Naive B cell (primary cell): ENCODE measurements at regions not wholly inside any gene's neighbourhood (a gene's known extent, or its start where the extent isn't known, plus 50 kb on each side); places are given as distances from the start of the nearest gene placed in this dataset.
"Not testable (repeated sequence)": the region's sequence is repeated elsewhere in the genome, so short reads cannot be mapped to it uniquely, and the experiment has no call there.

Experiments
- ATAC-seq, 2 donors: fragments of 150-1000 bp; cut with Tn5 transposase; 2 replicates each; pipeline ENCODE4 v1.10.0; 2021; ENCODE audit warnings: low read depth in 2 of 2, mild to moderate bottlenecking in 2 of 2, moderate library complexity in 2 of 2
- DNase-seq: peaks from one replicate; pipeline ENCODE4 v3.0.0; 2022
- H3K27ac Mint-ChIP-seq, 6 donors: one replicate each; pipeline ENCODE4 v1.8.0; 2020 to 2022; ENCODE audit warnings: mild to moderate bottlenecking in 6 of 6, mixed read lengths in 6 of 6, moderate library complexity in 5 of 6, inconsistent platforms in 2 of 6
- H3K27me3 Mint-ChIP-seq, 3 donors: one replicate each; pipeline ENCODE4 v1.8.0; 2021 to 2022; ENCODE audit warnings: mixed read lengths in 3 of 3, mild to moderate bottlenecking in 1 of 3
- H3K36me3 Mint-ChIP-seq, 2 donors: one replicate each; pipeline ENCODE4 v1.8.0; 2020 to 2022; ENCODE audit warnings: mixed read lengths in 2 of 2, inconsistent platforms in 1 of 2, mild to moderate bottlenecking in 1 of 2
- H3K4me1 Mint-ChIP-seq, 3 donors: one replicate each; pipeline ENCODE4 v1.8.0; 2020 to 2022; ENCODE audit warnings: mixed read lengths in 3 of 3, inconsistent platforms in 1 of 3, mild to moderate bottlenecking in 1 of 3, moderate library complexity in 1 of 3
- H3K4me3 Mint-ChIP-seq, 8 donors: one replicate each; pipeline ENCODE4 v1.8.0; 2020 to 2022; ENCODE audit warnings: mild to moderate bottlenecking in 8 of 8, mixed read lengths in 8 of 8, moderate library complexity in 8 of 8, inconsistent platforms in 2 of 8
- H3K9me3 Mint-ChIP-seq, 7 donors: one replicate each; pipeline ENCODE4 v1.8.0; 2020 to 2022; ENCODE audit warnings: mixed read lengths in 7 of 7, mild to moderate bottlenecking in 5 of 7, inconsistent platforms in 2 of 7, moderate library complexity in 1 of 7

DNA sequence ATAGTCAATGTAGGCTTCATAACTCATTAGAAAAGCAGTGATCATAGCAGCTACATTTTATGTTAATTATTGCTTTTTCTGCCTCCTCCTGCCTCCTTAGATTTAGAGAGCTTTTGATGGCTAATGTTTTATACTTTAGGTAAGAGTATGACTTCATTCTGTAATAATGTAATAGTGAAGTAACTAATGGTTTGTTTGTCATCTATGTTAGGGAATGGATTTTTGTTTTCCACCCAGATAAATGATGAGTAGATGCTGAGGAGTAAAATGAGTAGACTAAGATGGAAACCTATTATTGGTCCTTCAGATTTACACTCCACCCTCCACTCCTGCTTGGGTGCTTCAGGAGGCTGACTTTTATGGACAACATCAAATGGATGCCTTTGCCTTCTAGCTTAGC lies 170.6 kb downstream of the CTH start:
- H3K4me3 Mint-ChIP-seq: no peak overlapping the region

DNA sequence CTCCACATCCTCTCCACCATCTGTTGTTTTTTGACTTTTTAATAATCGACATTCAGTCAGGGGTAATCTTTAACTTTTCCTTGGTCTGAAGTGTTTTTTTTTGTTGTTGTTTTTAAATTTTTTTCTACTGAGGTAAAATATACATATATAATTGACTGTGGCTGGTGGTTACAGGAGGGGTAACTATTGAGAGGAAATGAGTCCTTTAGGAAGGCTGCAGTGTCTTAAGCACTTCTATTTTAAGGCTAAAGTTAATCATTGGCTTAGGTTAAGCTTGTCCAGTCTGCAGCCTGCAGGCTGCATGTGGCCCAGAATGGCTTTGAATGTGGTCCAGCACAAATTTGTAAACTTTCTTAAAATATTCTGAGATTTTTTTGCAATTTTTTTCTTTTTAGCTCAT lies 172.5 kb downstream of the CTH start:
- ATAC-seq (no peak), DNase-seq (no peak)
- H3K27me3 Mint-ChIP-seq: peaks cover 0 to 5% (median 0%) of the 10 kb centered on the region in 3 donors
- H3K36me3 Mint-ChIP-seq: no peaks in the 10 kb centered on the region
- H3K27ac Mint-ChIP-seq: no peak overlapping the region
- peaks cover 0 to 6% (median 0%) of the 10 kb centered on the region in 7 donors for H3K9me3 Mint-ChIP-seq
- no peaks in the 10 kb centered on the region for H3K4me1 Mint-ChIP-seq
- H3K4me3 Mint-ChIP-seq: no peak overlapping the region

More for the DNA sequence above, 170.6 kb downstream of the CTH start:
- no peaks in the 10 kb centered on the region for H3K36me3 Mint-ChIP-seq
- H3K27ac Mint-ChIP-seq: no peak overlapping the region
- DNase-seq (no peak), ATAC-seq (no peak)
- H3K9me3 Mint-ChIP-seq: peaks cover 0 to 6% (median 0%) of the 10 kb centered on the region in 7 donors
- H3K4me1 Mint-ChIP-seq: no peaks in the 10 kb centered on the region
- peaks cover 0 to 8% (median 0%) of the 10 kb centered on the region in 3 donors for H3K27me3 Mint-ChIP-seq

DNA sequence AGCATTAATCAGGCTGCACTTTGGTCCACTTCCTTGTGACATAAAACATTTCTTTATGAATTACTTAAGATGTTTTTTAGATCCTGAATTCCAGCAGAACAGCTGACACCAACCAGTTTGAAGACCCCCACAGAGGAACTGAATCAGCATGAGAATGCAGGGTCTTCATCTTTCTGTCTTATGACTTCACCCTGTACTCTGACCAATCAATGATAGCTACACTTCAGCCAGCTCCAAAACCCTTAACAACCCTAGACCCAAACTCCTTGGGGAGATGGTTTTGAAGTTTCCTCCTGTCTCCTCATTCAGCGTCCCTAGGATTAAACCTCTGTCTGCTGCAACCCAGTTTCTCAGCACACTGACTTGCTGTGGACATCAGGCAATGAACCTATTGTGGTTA lies 175.0 kb downstream of the CTH start:
- Mint-ChIP-seq H3K4me3 (no peak overlapping the region), H3K9me3 (peaks cover 0 to 6% (median 0%) of the 10 kb centered on the region in 7 donors), H3K27me3 (peaks cover 0 to 8% (median 0%) of the 10 kb centered on the region in 3 donors), H3K27ac (no peak overlapping the region), H3K4me1 (no peaks in the 10 kb centered on the region), H3K36me3 (no peaks in the 10 kb centered on the region)
- no peak for ATAC-seq
- DNase-seq: no peak

DNA sequence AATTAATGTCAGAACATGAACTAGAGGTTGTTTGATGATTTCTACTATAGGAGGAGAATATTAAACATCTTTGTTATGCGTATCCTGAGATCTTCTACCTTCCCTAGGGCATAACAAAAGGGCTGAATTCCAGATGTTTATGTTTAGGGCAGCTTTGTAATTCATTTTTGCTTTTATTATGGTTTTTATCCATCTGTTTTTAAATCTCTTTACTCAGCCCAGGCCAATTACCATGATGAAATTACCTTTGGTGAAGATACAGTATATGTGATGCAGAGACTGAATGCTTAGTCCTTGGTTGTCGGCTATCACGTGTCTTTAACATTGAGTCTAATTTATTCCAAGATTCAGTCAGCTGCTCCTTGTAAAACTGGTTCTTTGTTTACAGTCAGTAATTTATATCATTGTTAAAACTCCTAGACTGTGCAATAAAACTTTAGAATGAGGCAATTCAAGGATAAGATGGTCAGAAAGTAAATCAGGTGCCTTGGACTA lies 176.9 kb downstream of the CTH start:
- Mint-ChIP-seq H3K9me3 (peaks cover 0 to 6% (median 0%) of the 10 kb centered on the region in 7 donors), H3K27me3 (peaks cover 0 to 8% (median 0%) of the 10 kb centered on the region in 3 donors), H3K4me1 (no peaks in the 10 kb centered on the region), H3K36me3 (no peaks in the 10 kb centered on the region), H3K27ac (no peak overlapping the region), H3K4me3 (no peak overlapping the region)
- ATAC-seq (no peak), DNase-seq (no peak)

DNA sequence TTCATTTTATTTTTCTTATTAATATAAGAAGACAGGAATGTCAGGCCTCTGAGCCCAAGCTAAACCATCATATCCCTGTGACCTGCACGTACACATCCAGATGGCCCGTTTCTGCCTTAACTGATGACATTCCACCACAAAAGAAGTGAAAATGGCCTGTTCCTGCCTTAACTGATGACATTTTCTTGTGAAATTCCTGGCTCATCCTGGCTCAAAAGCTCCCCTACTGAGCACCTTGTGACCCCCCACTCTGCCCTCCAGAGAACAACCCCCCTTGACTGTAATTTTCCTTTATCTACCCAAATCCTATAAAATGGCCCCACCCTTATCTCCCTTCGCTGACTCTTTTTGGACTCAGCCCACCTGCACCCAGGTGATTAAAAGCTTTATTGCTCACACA lies 182.5 kb downstream of the CTH start:
- H3K9me3 Mint-ChIP-seq, H3K4me1 Mint-ChIP-seq, ATAC-seq, H3K36me3 Mint-ChIP-seq, H3K27ac Mint-ChIP-seq, H3K27me3 Mint-ChIP-seq, H3K4me3 Mint-ChIP-seq, DNase-seq: not testable (repeated sequence)

DNA sequence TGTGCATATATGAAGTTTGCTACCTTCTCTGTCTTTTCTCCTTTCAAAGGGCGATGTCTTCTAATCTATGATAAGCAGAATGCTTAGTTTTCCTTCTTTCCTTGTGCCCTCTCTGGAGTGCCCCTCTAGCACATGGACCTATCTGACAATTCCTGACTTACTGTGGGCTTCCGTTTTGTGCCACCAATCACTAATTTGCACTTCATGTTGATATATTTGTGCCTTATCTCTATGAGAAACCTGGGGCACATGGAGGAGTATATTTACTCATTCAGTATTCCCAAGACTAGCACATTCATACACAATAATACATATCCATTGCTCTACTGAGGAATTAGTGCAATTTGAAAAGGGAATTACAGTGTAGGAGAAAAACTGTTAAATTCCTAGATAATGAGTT lies 197.7 kb downstream of the CTH start:
- no peak for DNase-seq
- H3K4me3 Mint-ChIP-seq: no peak overlapping the region
- H3K27ac Mint-ChIP-seq: no peak overlapping the region
- no peaks in the 10 kb centered on the region for H3K27me3 Mint-ChIP-seq
- no peak for ATAC-seq
- no peaks in the 10 kb centered on the region for H3K36me3 Mint-ChIP-seq
- H3K9me3 Mint-ChIP-seq: peaks cover 0 to 5% (median 3%) of the 10 kb centered on the region in 7 donors
- no peaks in the 10 kb centered on the region for H3K4me1 Mint-ChIP-seq

DNA sequence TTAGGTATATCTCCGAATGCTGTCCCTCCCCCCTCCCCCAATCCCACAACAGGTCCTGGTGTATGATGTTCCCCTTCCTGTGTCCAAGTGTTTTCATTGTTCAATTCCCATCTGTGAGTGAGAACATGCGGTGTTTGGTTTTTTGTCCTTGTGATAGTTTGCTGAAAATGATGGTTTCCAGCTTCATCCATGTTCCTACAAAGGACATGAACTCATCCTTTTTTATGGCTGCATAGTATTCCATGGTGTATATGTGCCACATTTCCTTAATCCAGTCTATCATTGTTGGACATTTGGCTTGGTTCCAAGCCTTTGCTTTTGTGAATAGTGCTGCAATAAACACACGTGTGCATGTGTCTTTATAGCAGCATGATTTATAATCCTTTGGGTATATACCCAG lies 199.1 kb downstream of the CTH start:
- not testable (repeated sequence) for DNase-seq, H3K27ac Mint-ChIP-seq, H3K4me3 Mint-ChIP-seq, H3K36me3 Mint-ChIP-seq, H3K27me3 Mint-ChIP-seq, H3K4me1 Mint-ChIP-seq, ATAC-seq
- peaks cover 0 to 11% (median 3%) of the 10 kb centered on the region in 7 donors for H3K9me3 Mint-ChIP-seq

DNA sequence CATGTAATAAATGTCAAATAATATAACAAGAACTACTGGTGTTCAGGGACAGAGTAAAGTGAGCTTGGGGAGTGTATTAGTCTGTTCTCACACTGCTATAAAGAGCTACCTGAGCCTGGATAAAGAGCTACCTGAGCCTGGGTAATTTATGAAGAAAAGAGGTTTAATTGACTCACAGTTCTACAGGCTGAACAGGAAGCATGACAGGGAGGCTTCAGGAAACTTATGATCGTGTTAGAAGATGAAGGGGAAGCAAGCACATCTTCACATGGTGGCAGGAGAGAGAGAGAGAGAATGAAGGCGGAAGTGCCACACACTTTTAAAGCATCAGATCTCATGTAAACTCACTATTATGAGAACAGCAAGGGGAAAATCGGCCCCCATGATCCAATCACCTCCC lies 205.9 kb downstream of the CTH start:
- no peak overlapping the region for H3K4me3 Mint-ChIP-seq
- no peaks in the 10 kb centered on the region for H3K27me3 Mint-ChIP-seq
- DNase-seq (no peak), ATAC-seq (no peak)
- no peaks in the 10 kb centered on the region for H3K4me1 Mint-ChIP-seq
- peaks cover 4 to 15% (median 12%) of the 10 kb centered on the region in 7 donors for H3K9me3 Mint-ChIP-seq
- peaks cover 0 to 7% of the 10 kb centered on the region in 2 donors for H3K36me3 Mint-ChIP-seq
- H3K27ac Mint-ChIP-seq: no peak overlapping the region

DNA sequence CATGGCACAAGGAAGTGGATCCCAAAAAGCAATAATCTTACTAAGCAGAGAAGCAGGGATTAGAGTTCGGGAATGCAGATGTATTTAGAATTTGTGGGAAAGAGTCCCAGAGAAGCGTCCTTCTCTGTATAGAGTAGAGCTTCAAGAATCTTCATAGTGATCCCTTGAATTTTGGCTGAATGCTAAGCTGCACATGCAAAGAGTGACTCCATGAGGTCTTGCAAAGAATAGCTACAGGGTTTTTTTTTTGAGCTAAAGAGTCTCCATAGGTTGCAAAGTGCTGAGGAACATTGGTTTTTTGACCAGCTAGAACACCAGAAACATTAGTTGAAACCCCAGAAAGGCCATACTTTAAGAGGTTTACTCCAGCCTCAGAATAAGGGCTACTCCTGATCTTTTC lies 206.7 kb downstream of the CTH start:
- DNase-seq (no peak), ATAC-seq (no peak)
- Mint-ChIP-seq H3K9me3 (peaks cover 4 to 15% (median 12%) of the 10 kb centered on the region in 7 donors), H3K27ac (no peak overlapping the region), H3K27me3 (no peaks in the 10 kb centered on the region), H3K36me3 (peaks cover 0 to 7% of the 10 kb centered on the region in 2 donors), H3K4me1 (no peaks in the 10 kb centered on the region), H3K4me3 (no peak overlapping the region)

DNA sequence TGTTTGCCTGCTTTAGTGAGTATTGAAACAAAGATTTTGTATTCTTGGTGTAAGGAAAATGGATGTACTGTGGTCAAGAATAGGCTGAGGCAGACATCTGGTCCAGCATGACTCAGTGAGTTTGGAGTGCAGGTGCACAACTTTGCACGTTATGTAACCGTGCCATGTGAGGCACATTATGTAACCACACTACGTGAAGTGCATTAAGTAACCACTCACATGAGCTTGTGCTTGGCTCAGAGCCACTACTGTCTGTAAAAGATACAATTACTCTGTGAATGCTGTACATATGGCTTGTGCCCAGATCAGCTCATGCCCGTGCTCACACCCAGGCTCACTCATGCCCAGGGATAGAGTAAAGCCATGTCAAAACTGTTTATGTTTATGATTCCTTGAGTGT lies 216.8 kb downstream of the CTH start:
- H3K36me3 Mint-ChIP-seq: no peaks in the 10 kb centered on the region
- no peak for ATAC-seq
- no peak overlapping the region for H3K4me3 Mint-ChIP-seq
- H3K27me3 Mint-ChIP-seq: no peaks in the 10 kb centered on the region
- DNase-seq: no peak
- peaks cover 0 to 13% (median 2%) of the 10 kb centered on the region in 7 donors for H3K9me3 Mint-ChIP-seq
- no peaks in the 10 kb centered on the region for H3K4me1 Mint-ChIP-seq
- no peak overlapping the region for H3K27ac Mint-ChIP-seq

DNA sequence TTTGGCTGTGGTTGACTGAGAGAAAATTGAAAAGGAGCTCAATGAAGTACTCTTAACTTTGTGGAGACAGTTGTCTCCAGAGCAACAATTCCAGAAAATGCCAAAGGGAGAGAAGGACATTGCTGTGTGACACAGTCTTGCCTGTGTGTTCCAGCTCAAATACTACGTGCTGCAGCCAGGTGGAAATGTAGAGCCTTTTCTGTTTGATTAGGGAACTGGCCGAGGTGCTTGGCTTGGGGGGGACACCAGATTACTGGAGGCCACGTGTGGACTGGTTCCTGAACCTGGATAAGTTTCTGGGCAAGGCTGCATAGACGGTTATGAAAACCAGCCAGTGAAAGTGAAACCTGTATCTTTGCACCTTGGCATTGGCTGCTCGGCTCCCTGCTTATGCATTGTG lies 217.9 kb downstream of the CTH start:
- Mint-ChIP-seq H3K4me1 (no peaks in the 10 kb centered on the region), H3K36me3 (no peaks in the 10 kb centered on the region), H3K4me3 (no peak overlapping the region), H3K27ac (no peak overlapping the region), H3K9me3 (peaks cover 0 to 13% (median 0%) of the 10 kb centered on the region in 7 donors), H3K27me3 (no peaks in the 10 kb centered on the region)
- ATAC-seq (no peak), DNase-seq (no peak)

DNA sequence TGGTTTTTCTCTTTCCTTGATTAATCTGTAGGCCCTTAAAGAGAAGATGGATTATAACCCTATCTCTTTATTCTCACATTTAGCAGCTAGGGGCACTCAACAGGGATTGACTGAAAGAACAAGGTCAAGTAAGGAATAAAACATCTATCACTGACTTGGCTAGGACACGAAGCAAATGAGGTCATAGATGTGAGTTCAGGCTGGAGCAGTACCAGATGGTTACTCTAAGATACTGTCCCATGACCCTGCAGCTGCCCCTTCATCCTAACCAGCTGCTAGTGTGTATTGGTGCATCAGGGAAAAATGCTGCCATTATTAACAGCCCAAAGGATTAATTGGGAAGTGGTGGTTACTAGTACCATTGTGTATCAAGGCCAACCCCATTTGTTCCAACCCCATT lies 221.9 kb downstream of the CTH start:
- Mint-ChIP-seq H3K27me3 (peaks cover 0 to 7% (median 0%) of the 10 kb centered on the region in 3 donors), H3K36me3 (no peaks in the 10 kb centered on the region)
- DNase-seq: no peak

DNA sequence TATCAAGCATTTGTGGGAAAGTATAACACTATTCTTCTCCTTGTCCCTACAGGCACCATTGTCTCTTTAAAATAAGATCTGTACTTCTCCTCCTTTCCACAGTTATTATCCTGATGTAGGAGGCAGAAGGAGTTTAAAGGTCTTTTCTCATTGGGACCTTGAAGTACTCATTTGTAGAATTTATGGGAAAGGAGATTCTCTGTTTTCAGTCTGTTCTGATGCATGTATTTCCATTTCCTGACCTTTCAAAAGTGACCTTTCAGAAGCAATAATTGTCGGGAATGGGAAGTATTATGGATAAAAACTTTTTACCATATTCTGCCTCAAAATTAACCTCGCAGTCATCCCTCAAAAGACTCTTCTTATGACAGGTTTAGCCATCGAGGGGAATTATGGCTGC lies 224.8 kb downstream of the CTH start:
- H3K36me3 Mint-ChIP-seq: no peaks in the 10 kb centered on the region
- H3K9me3 Mint-ChIP-seq: peaks cover 0 to 11% (median 0%) of the 10 kb centered on the region in 7 donors
- ATAC-seq: no peak
- DNase-seq: no peak
- no peaks in the 10 kb centered on the region for H3K4me1 Mint-ChIP-seq
- H3K4me3 Mint-ChIP-seq: no peak overlapping the region
- peaks cover 0 to 7% (median 5%) of the 10 kb centered on the region in 3 donors for H3K27me3 Mint-ChIP-seq
- no peak overlapping the region for H3K27ac Mint-ChIP-seq

More for the DNA sequence above, 221.9 kb downstream of the CTH start:
- Mint-ChIP-seq H3K4me1 (no peaks in the 10 kb centered on the region), H3K27ac (no peak overlapping the region), H3K4me3 (no peak overlapping the region), H3K9me3 (peaks cover 0 to 18% (median 0%) of the 10 kb centered on the region in 7 donors)
- ATAC-seq: no peak

DNA sequence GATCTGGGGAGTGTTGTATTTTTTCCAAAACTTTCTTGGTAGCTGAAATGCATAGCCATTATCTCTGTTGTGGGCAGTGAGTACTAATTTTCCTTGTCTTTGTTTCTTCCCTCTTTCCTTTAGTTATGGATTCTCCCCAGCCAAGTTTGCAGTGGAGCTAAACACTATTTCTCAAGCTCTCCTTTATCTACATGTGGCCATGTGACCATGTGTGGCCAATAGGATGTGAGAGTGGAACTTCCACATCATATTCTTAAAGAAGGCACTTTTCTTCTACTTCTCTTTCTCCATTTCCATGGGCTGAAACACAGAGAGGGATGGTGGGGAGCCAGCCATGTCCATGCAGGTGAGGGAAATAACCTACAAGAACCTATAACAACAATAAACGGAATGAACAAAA lies 230.8 kb downstream of the CTH start:
- Mint-ChIP-seq H3K4me3 (no peak overlapping the region), H3K4me1 (no peaks in the 10 kb centered on the region), H3K27me3 (peaks cover 0 to 7% (median 5%) of the 10 kb centered on the region in 3 donors), H3K9me3 (peaks cover 0 to 8% (median 0%) of the 10 kb centered on the region in 7 donors), H3K36me3 (no peaks in the 10 kb centered on the region), H3K27ac (no peak overlapping the region)
- DNase-seq (no peak), ATAC-seq (no peak)

DNA sequence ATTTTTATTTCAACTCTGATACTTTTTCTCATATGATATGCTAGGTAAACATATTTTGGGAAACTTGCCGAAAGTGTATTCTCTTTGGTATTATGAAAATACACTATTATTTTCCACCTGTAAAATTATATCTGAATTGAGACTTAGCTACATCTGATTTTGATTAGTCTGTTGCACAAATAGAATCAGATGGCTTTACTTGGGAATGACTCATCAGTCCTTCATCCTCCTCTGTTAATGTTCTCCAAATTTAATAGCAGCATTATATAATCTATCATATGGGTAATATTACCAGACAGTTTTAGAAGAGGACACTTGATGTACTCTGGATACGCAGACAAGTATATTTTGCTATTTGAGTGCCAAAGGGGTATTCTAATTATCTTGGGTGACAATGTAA lies 245.3 kb downstream of the CTH start:
- Mint-ChIP-seq H3K4me3 (no peak overlapping the region), H3K36me3 (no peaks in the 10 kb centered on the region), H3K27me3 (no peaks in the 10 kb centered on the region), H3K9me3 (peaks cover 0 to 6% (median 0%) of the 10 kb centered on the region in 7 donors), H3K4me1 (no peaks in the 10 kb centered on the region), H3K27ac (no peak overlapping the region)
- DNase-seq: no peak
- ATAC-seq: no peak
